GM21717 (cell line): ENCODE measurements at regions not wholly inside any gene's neighbourhood (a gene's known extent, or its start where the extent isn't known, plus 50 kb on each side); places are given as distances from the start of the nearest gene placed in this dataset.

Source experiments
- ATAC-seq: cut with Tn5 transposase; IDR thresholded peaks from one replicate; pipeline ENCODE4 v1.9.1; 2021; ENCODE audit warnings: mild to moderate bottlenecking, moderate library complexity; ENCODE audit not compliant: unreplicated experiment

DNA sequence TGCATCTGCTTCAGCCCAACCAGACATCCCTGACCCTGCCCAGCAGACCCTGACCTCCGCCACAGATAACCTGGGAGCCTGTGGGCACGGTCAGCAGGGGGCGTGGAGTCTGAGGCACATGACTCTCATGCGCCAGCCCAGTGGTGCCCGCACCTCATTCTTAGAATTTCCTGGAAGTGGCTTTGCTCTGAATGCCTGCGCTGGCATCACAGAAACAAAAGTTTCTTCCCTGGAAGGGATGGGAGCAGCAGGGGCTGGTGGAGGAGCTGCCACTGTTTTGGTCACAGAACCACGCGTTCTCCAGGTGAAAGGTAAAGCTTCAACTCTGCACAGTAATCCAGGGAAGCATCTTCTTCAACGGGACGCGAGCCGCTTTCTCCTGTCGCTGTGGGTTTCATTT, 67.9 kb upstream of the DUSP22 start:
- no peak for ATAC-seq

DNA sequence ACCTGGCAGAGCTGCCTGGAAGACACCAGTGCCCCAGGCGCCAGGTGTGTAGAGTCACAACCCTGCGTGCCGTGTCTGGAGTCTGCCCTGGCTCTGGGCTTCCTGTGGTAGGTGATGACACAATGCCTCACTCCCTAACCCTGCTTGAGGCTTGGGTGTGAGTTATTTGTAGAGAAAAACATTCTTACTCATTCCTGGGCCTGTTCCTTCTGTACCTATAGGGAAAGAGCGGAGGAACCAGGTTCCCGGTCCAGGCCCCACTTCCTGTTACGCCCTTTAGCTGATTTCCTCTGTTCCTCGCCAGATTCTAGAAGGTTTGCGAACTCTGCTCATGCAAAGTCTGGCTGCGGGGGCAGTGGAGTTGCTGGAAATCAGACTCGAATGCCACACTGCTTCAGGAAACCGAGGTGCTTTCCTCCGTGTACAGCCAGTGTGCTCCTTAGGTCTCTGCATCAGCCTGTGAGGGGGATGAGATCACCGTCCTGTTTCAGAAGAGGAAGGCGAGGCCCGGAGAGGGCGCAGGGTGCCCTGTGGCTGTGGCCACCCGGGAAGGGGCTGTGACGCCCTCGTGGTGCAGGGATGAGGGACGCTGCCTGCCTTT, 67.1 kb upstream of the DUSP22 start:
- no peak for ATAC-seq

DNA sequence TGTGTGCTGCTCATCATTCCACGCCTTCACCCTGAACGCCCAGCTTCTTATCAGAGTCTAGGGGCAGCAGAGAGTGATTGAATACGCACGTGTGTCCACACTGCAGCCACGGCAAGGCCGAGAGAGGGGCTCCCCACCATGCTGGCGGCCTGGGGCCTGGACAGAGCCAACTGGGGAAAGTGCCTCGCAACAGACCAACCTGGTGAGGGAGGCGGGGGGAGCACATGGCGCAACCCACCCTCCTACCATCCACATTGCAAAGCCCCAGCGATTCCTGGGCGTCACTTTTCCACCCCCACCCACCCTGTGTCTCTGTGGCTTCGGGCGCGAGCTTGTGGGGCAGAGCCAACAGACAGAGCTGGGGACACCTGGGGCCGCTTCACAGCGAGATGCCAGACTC, 66.4 kb upstream of the DUSP22 start:
- no peak for ATAC-seq

DNA sequence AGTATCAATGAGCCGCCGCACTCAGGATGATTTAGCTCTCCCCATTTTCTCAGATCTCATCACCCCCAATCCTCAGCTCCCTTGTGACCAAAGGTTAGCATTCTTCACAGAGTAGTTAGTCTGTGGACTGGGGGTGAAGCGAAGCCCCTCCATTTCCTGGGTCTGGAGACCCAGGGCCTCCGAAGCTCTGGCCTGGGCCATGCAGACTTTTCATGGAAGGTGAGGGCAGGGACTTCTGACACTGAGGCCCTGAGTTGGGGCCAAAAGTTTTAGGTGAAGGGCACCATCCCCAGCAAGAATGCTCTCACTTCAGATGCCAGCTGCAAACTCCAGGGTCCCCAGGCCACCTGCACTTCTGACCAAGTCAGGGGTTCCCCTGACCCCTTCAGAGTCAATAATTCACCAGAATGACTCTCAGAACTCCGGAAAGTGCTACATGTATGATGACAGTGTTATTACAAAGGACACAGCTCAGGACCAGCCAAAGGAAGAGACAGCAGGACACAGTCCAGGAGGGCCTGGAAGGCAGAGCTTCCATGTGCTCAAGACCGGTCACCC, 65.7 kb upstream of the DUSP22 start:
- ATAC-seq: no peak

DNA sequence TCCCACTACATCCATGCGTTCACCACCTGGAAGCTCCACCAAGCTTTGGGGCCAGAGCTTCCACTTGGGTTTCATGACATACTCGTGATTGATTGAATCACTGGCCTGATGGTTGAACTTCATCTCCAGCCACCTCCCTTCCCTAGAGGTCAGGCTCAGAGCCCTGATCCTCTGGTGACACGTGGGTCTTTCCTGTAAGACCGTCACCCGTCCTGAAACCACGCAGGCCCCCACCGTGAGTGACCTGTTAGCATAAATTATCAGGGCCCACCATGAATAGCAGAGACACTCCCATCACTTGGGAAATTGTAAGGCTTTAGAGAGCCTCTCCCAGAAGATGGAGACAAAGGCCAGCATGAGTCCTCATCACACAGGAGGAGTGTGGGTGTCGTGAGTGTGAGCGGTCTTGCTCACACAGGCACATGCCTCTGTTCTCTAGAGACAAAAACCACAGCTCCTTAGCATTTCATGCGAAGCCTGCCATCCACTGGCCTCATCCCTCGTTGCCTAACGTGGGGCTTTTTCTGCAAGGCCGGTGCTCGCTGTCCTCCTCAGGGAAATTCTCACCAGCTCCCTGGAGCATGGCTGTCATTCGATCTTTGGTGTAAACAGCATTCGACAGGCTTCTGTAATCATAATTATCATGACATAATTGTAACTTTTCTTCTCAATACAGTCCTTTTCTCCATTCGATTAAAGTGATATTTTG, 65.1 kb upstream of the DUSP22 start:
- peak; percentile 25 for ATAC-seq

DNA sequence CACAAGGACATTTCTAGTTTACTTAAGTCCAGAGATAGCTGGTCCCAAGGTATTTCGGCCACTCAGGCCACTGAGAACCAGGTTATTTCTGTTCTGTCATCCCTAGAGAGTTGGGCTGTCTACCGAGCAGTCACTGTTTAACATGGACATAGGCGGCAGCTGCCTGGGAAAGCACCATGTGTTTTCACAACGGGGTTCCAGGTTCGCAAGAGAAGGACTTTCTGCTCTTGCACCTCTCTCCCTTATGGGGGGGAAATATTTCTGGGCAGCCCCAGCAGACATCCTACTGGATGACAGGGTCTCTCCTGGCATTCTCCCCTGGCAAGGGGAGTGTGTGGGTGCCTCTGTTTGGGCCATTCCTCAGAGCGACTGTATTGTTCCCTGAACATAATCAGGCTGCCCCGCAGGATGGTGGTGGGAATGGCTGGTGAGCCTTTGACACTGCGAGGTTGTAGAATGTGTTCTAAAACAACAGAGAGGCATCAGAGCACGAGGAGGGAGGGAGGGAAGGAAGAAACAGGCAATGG, 64.4 kb upstream of the DUSP22 start:
- no peak for ATAC-seq

DNA sequence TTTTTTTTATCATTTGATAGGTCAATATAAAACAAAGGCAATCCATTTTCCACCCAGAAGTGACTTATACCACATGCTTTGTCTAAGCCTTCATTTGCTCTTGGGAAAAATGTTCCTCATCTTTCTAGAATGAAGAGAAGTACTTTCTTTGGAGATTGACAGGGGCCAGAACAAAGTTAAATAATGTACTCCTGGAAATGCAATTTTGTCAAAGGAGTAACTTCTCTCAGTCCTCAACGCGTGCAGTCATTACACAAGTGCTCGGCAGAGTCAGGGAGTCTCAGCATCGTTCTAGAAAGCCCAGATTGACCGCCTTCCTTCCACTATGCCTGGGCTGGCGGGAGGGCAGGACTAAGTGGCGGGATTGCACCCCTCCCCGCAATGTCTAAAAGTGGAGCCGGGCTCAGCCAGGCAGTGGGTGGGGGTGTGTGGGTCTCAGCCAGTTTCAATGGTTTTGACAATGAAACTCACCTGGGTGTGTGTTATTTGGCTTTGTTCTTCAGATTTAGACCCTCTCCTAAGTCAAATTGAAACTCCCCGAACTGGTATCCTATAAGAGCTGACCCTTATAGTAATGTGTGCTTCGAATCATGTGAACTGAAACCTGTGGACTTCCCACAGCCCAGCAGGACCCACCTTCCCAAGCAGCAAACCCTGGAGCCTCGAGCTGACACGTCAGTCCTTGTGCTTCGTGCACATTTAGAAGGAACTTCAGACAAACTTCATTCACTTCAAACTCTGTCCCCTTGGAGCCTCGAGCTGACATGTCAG, 63.2 kb upstream of the DUSP22 start:
- ATAC-seq: peak; percentile 39

DNA sequence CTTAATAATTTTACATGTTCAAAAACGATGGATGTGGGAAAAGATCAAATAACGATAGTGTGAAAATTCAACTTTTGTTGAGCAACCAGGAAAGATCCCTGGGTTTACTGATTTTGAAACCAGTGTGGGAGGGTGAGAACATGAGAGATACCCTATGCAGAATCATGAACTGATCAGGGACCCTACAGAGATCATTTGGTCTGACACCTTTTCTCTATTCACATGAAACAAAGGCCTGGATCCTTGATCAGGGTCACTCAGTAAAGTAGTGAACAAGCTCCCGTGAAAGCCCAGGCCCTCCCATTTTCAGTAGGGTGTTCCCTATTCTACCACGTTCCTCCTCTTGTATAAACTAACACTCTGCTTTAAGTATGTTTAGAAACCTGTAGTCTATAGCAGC, 60.5 kb upstream of the DUSP22 start:
- no peak for ATAC-seq

DNA sequence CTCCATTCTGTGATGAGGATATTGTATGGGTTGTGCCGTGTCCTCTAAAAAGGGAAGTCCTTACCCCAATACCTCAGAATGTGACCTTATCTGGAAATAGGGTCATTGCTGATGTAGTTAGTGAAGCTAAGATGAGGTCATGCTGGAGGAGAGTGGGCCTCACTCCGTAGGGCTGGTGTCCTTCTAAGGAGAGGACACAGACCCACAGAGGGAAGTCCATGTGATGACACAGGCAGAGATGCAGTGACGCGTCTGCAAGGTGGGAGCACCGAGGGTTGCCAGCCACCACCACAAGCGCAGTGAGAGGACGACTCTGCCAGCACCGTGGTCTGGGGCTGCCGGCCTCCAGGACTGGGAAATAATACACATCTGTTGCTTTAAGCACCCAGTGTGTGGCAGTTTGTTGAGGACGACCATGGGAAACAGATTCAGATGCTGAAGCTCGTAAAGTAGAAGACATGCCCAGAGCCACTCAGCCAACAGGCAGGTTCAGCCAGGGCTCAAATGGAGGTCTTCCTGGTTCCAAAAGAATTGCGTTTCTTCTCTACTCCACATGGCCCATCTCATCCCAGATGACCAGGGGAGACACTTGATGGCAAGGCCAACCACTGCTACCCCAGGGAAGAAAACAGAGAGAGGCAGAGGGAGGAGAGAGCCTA, 59.2 kb upstream of the DUSP22 start:
- no peak for ATAC-seq

DNA sequence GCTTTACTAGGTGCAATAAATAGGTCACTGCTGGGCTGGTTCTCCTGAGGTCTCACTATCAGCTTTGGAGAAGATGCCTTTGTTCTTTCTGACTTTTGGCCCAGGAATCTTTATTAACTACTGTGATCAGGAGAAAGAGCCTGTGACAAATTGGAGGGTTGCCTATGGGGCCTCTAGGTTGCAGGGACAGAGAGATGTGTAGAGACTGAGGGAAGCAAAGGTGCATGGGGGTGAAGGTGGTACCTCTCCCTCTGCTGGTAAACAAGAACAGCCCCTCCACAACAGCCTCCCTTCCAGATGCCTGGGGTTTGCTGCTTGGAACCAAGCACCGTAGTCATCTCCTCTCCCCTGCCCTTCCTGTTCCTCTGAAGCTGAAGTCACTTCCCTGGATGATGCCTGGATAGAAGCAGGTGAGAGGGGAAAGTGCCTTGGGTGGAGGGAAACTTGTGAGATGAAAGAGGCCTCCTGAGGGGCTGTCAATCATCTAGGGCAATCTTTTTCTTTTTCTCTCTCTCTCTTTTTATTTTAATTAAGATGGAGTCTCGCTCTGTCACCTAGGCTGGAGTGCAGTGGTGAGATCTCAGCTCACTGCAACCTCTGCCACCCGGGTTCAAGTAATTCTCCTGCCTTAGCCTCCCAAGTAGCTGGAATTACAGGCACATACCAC, 57.4 kb upstream of the DUSP22 start:
- no peak for ATAC-seq

DNA sequence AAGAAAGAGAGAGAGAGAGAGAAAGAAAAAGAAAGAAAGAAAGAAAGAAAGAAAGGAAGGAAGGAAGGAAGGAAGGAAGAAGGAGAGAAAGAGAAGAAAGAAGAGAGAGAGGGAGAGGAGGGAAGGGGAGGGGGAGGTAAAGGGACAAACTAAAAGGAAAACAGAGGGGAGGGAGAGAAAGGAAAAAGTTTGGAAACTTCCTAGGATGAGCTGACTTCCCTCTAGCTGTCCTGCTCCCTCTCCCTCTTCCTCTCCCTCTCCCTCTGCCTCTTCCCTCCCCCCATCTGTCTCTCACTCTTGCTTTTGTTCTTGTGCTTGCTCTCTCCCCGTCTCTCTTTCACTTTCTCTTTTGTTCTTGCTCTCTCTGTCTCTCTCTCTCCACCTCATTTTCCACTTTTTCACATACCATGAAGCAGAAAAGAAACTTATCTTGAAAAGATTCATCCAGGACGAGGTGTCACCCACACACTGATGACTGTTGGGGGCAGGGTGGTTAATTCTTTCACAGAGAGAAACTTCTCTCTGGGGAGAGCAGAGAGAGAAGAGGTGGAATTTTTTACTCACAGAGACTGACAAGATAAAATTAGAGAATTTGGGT, 56.4 kb upstream of the DUSP22 start:
- no peak for ATAC-seq

DNA sequence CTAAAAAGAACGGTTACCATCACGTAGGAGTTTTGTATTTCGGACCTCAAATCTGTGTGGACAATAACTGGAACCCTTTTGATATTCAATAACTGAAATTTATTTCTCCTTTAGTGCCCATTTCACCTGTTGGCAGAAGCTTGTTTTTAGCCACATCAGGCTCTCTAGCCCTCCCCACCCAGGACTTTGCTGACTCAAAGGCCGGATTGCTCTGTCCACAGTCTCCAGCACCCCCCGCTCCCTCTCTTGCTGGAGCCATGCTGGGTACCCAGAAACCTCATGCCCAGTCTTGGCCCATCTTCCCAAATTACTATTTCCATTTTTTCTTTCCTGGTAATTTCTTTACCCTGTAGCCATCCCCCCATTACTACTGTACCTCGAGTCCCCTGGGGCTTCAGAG, 55.8 kb upstream of the DUSP22 start:
- no peak for ATAC-seq

DNA sequence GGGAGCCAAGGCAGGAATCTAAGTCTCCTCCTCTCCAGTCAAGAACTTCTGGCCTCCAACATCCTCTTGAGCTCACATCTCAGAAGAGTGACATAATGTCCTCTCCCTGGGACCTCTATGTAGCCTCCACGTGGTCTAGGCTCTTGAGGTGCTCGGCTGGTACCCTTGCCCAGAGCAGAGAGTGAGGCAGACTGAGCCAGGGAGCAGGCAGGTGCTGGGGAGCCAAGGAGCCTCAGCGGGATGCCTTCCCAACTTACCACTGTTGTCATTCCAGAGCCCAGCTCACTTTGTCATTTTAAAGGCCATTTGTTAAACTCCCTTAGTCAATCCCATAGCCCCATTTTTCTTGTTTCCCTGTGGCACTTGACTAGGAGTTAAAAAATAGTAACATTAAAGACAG, 52.1 kb upstream of the DUSP22 start:
- ATAC-seq: no peak

DNA sequence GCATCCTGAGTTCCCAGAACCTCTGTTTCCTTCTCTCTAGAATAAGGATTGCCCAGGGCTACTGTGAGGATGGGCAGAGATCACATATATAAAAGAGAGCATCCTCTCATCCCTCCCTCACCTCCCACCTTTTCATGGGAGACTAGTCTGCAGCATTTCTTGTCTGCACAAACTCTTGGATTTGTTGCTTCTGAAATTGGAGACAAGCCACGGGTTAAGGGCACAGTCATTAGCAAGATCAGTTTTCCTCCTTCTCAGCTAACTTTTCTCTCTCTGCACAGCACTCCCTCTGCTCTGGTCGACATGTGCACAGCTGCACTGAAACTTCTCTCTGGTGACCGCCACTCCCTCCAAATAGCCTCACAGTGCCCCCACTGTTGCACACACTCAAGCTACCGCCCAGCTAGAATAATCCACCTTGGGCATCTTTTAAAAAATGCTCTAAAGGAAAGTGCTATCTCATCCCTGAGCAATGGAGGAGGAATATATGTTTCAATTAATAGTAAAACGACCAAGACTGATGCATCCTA, 50.9 kb upstream of the DUSP22 start:
- ATAC-seq: no peak
